DOHH2 (cell line): ENCODE measurements at regions not wholly inside any gene's neighbourhood (a gene's known extent, or its start where the extent isn't known, plus 50 kb on each side); places are given as distances from the start of the nearest gene placed in this dataset.

Experiments used
- EZH2phosphoT487 ChIP-seq: fragments of 200-600 bp; sonication (generic); IDR thresholded peaks from 2 replicates; pipeline ENCODE4 v1.6.1; 2017; ENCODE audit warnings: borderline replicate concordance, mild to moderate bottlenecking, antibody characterized with exemption, low read length, moderate library complexity, mixed read lengths
- TF ChIP-seq, protein P1 (sequence below): fragments of 200-600 bp; sonication (generic); IDR thresholded peaks from one replicate; pipeline ENCODE4 v1.5.1; 2014; ENCODE audit warnings: antibody characterized with exemption, mild to moderate bottlenecking, low read depth, low read length; ENCODE audit not compliant: poor library complexity, severe bottlenecking

DNA sequence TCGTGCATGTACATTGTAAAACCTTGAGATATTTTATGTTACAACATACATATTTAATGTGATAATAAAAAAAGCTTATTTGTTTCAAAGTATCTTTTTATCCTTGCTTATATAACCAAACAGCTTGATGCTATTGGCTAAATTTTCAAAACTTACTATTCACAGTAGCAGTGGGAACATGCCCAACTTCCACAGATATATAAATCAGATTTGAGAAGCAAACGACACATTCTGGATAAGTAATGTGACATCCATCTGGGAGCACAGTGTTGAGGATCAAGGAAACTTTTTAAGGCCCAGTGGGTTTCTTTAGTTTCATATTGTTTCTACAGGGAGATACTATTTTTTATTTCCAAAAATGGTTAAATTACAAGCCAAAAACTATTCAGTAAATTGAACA is 350.7 kb downstream of the SEC23A start:
- TF ChIP-seq, protein P1, sequence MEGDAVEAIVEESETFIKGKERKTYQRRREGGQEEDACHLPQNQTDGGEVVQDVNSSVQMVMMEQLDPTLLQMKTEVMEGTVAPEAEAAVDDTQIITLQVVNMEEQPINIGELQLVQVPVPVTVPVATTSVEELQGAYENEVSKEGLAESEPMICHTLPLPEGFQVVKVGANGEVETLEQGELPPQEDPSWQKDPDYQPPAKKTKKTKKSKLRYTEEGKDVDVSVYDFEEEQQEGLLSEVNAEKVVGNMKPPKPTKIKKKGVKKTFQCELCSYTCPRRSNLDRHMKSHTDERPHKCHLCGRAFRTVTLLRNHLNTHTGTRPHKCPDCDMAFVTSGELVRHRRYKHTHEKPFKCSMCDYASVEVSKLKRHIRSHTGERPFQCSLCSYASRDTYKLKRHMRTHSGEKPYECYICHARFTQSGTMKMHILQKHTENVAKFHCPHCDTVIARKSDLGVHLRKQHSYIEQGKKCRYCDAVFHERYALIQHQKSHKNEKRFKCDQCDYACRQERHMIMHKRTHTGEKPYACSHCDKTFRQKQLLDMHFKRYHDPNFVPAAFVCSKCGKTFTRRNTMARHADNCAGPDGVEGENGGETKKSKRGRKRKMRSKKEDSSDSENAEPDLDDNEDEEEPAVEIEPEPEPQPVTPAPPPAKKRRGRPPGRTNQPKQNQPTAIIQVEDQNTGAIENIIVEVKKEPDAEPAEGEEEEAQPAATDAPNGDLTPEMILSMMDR = no peak
- TF ChIP-seq EZH2phosphoT487 = no peak
